H9 (cell line): ENCODE measurements at regions not wholly inside any gene's neighbourhood (a gene's known extent, or its start where the extent isn't known, plus 50 kb on each side); places are given as distances from the start of the nearest gene placed in this dataset.

ENCODE experiments used
- DNase-seq: peaks from one replicate; pipeline ENCODE4 v3.0.0-alpha.2; 2017
- H2AFZ ChIP-seq: one replicate; pipeline ENCODE4 v1.6.1; 2013; ENCODE audit warnings: mild to moderate bottlenecking, low read length, control low read depth, moderate library complexity
- H2AK5ac ChIP-seq: 2 replicates; pipeline ENCODE4 v1.6.1; 2013; ENCODE audit warnings: low read length, control low read depth, mixed read lengths; ENCODE audit not compliant: insufficient read length
- H2BK120ac ChIP-seq: one replicate; pipeline ENCODE4 v1.6.1; 2013; ENCODE audit warnings: low read depth, mild to moderate bottlenecking, low read length, control low read depth, inconsistent platforms; ENCODE audit not compliant: poor library complexity, severe bottlenecking
- H2BK12ac ChIP-seq: 2 replicates; pipeline ENCODE4 v1.6.1; 2013; ENCODE audit warnings: low read length, control low read depth, mixed read lengths, low read depth; ENCODE audit not compliant: insufficient read length
- H2BK15ac ChIP-seq: 2 replicates; pipeline ENCODE4 v1.6.1; 2013; ENCODE audit warnings: low read depth, low read length, control low read depth
- H2BK20ac ChIP-seq: one replicate; pipeline ENCODE4 v1.6.1; 2013; ENCODE audit warnings: low read depth, mild to moderate bottlenecking, low read length, control low read depth, inconsistent platforms; ENCODE audit not compliant: poor library complexity, severe bottlenecking
- H2BK5ac ChIP-seq: 2 replicates; pipeline ENCODE4 v1.6.1; 2013; ENCODE audit warnings: low read length, control low read depth, mixed read lengths; ENCODE audit not compliant: insufficient read length
- H3K14ac ChIP-seq: 2 replicates; pipeline ENCODE4 v1.6.1; 2013; ENCODE audit warnings: low read length, control low read depth; ENCODE audit not compliant: insufficient read depth
- H3K18ac ChIP-seq: 2 replicates; pipeline ENCODE4 v1.6.1; 2013; ENCODE audit warnings: low read depth, mild to moderate bottlenecking, mixed read lengths, low read length, control low read depth; ENCODE audit not compliant: insufficient read length
- H3K23ac ChIP-seq: 2 replicates; pipeline ENCODE4 v1.6.1; 2013; ENCODE audit warnings: low read length, control low read depth, mixed read lengths, low read depth; ENCODE audit not compliant: insufficient read length
- H3K23me2 ChIP-seq: 2 replicates; pipeline ENCODE4 v1.6.1; 2013; ENCODE audit warnings: low read depth, mild to moderate bottlenecking, mixed read lengths, low read length, control low read depth; ENCODE audit not compliant: insufficient read length, poor library complexity, severe bottlenecking
- H3K27ac ChIP-seq: 2 replicates; pipeline ENCODE4 v1.5.1; 2013; ENCODE audit warnings: low read length, control low read depth, mixed read lengths, low read depth; ENCODE audit not compliant: insufficient read length
- H3K27me3 ChIP-seq: 2 replicates; pipeline ENCODE4 v1.6.1; 2013; ENCODE audit warnings: low read length, control low read depth, inconsistent platforms; ENCODE audit not compliant: insufficient read depth
- H3K4ac ChIP-seq: 2 replicates; pipeline ENCODE4 v1.6.1; 2013; ENCODE audit warnings: low read depth, mild to moderate bottlenecking, control low read depth, inconsistent platforms, low read length, moderate library complexity
- H3K4me1 ChIP-seq: 2 replicates; pipeline ENCODE4 v1.6.1; 2013; ENCODE audit warnings: low read length, control low read depth, inconsistent platforms; ENCODE audit not compliant: insufficient read depth
- H3K4me2 ChIP-seq: 2 replicates; pipeline ENCODE4 v1.6.1; 2013; ENCODE audit warnings: low read length, control low read depth, mixed read lengths; ENCODE audit not compliant: insufficient read length, insufficient read depth
- H3K56ac ChIP-seq: 2 replicates; pipeline ENCODE4 v1.6.1; 2013; ENCODE audit warnings: low read depth, mild to moderate bottlenecking, mixed read lengths, low read length, control low read depth; ENCODE audit not compliant: insufficient read length
- H3K79me1 ChIP-seq: 2 replicates; pipeline ENCODE4 v1.6.1; 2013; ENCODE audit warnings: low read depth, mild to moderate bottlenecking, moderate library complexity, low read length, control low read depth, inconsistent platforms; ENCODE audit not compliant: insufficient read depth, poor library complexity, severe bottlenecking
- H3K79me2 ChIP-seq: 2 replicates; pipeline ENCODE4 v1.6.1; 2013; ENCODE audit warnings: low read length, control low read depth, inconsistent platforms; ENCODE audit not compliant: insufficient read depth
- H3K9ac ChIP-seq: 2 replicates; pipeline ENCODE4 v1.6.1; 2013; ENCODE audit warnings: low read length, control low read depth, mixed read lengths; ENCODE audit not compliant: insufficient read length; ENCODE audit errors: extremely low read depth
- H3K9me3 ChIP-seq: one replicate; pipeline ENCODE4 v1.6.1; 2013; ENCODE audit warnings: low read depth, low read length, inconsistent platforms; ENCODE audit not compliant: control insufficient read depth
- H3T11ph ChIP-seq: one replicate; pipeline ENCODE4 v1.6.1; 2013; ENCODE audit warnings: mild to moderate bottlenecking, low read length, control low read depth, inconsistent platforms
- H4K20me1 ChIP-seq: one replicate; pipeline ENCODE4 v1.6.1; 2013; ENCODE audit not compliant: control insufficient read depth, insufficient read length, insufficient read depth
- H4K5ac ChIP-seq: 2 replicates; pipeline ENCODE4 v1.6.1; 2013; ENCODE audit warnings: low read depth, mild to moderate bottlenecking, mixed read lengths, low read length, control low read depth; ENCODE audit not compliant: insufficient read length
- H4K8ac ChIP-seq: replicated peaks from 2 replicates; pipeline ENCODE4 v1.6.1; 2013; ENCODE audit warnings: low read length, control low read depth, mixed read lengths, low read depth; ENCODE audit not compliant: insufficient read length
- H4K91ac ChIP-seq: 2 replicates; pipeline ENCODE4 v1.6.1; 2013; ENCODE audit warnings: low read depth, mild to moderate bottlenecking, moderate library complexity, mixed read lengths, low read length, control low read depth; ENCODE audit not compliant: insufficient read length
- H3K27ac Mint-ChIP-seq, 3 experiments: 2 replicates in 2 of 3; 3 replicates in 1 of 3; pipeline ENCODE4 v1.8.0; 2020 to 2021; ENCODE audit warnings: mixed read lengths in 3 of 3, mild to moderate bottlenecking in 1 of 3, moderate library complexity in 1 of 3
- H3K27me3 Mint-ChIP-seq: 2 replicates; pipeline ENCODE4 v1.8.0; 2021; ENCODE audit warnings: low read depth, mild to moderate bottlenecking, moderate library complexity, mixed read lengths
- H3K36me3 Mint-ChIP-seq, 3 experiments: 2 replicates in 2 of 3; 3 replicates in 1 of 3; pipeline ENCODE4 v1.8.0; 2020 to 2021; ENCODE audit warnings: low read depth in 3 of 3, mixed read lengths in 3 of 3; ENCODE audit not compliant: insufficient read depth in 1 of 3
- H3K4me1 Mint-ChIP-seq, 2 experiments: 2 replicates each; pipeline ENCODE4 v1.8.0; 2020; ENCODE audit warnings: mixed read lengths in 2 of 2
- H3K4me3 Mint-ChIP-seq, 2 experiments: 2 replicates in 1 of 2; 3 replicates in 1 of 2; pipeline ENCODE4 v1.8.0; 2020 to 2021; ENCODE audit warnings: mild to moderate bottlenecking in 2 of 2, mixed read lengths in 2 of 2, moderate library complexity in 1 of 2
- H3K9me3 Mint-ChIP-seq, 2 experiments: 2 replicates in 1 of 2; 3 replicates in 1 of 2; pipeline ENCODE4 v1.8.0; 2020; ENCODE audit warnings: mild to moderate bottlenecking in 2 of 2, mixed read lengths in 2 of 2, moderate library complexity in 1 of 2
- CTCF ChIP-seq: fragments of 200-600 bp; sonication (generic); conservative IDR thresholded peaks from 3 replicates; pipeline ENCODE4 v1.8.0; 2021; ENCODE audit warnings: antibody characterized with exemption, mild to moderate bottlenecking
- WGBS: extraction: QIAGEN DNeasy Blood & Tissue Kit; methylation state at CpG from one replicate; pipeline ENCODE4 v1.1.7; 2013; ENCODE audit warnings: missing lambda C conversion rate, low lambda C conversion rate, mixed read lengths; ENCODE audit not compliant: insufficient read length; ENCODE audit errors: extremely low coverage; 5-methylcytosine and 5-hydroxymethylcytosine counted together

DNA sequence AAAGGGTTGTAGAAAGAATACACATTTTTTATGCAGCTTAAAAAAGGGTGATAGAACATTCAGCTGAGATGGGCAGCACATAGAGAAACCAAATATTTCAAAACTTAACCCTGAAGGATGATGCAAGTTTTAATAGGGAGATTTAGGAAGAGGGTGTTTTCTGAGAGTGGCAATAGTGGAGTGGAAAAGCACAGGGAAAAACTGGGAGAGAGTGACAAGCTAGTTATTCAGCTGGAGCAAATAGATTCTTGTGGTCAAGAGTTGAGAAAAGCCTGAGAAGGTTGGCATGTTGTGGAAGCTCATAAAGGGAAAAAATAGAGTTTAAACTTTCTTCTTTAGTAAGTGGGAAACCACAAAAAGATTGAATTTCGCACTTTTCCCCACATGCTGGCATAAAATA is 359.6 kb upstream of the PITX2 start:
- no peaks in the 10 kb centered on the region for H3K23me2 ChIP-seq
- no peak overlapping the region for H4K91ac ChIP-seq
- no peaks in the 10 kb centered on the region for H3K79me1 ChIP-seq
- Mint-ChIP-seq H3K36me3 (no peaks in the 10 kb centered on the region), H3K27me3 (no peaks in the 10 kb centered on the region), H3K27ac (no peak overlapping the region), H3K4me1 (no peaks in the 10 kb centered on the region), H3K4me3 (no peak overlapping the region), H3K9me3 (no peaks in the 10 kb centered on the region)
- H3K4me2 ChIP-seq, result no peak overlapping the region
- no peak overlapping the region for H3K9ac ChIP-seq
- TF ChIP-seq CTCF, result no peak
- H3K4ac ChIP-seq, result no peak overlapping the region
- H3K27ac ChIP-seq, result no peak overlapping the region
- no peak overlapping the region for H3K56ac ChIP-seq
- H2BK120ac ChIP-seq, result no peak overlapping the region
- H4K8ac ChIP-seq, result no peak overlapping the region
- H4K20me1 ChIP-seq, result no peaks in the 10 kb centered on the region
- no peaks in the 10 kb centered on the region for H3K79me2 ChIP-seq
- no CpG with 5 or more reads among the region's 1 CpG for whole genome bisulfite sequencing
- H2BK12ac ChIP-seq, result no peak overlapping the region
- no peak overlapping the region for H2AFZ ChIP-seq
- no peak overlapping the region for H3T11ph ChIP-seq
- no peak overlapping the region for H3K18ac ChIP-seq
- H2AK5ac ChIP-seq, result no peak overlapping the region
- no peak for DNase-seq
- no peak overlapping the region for H2BK20ac ChIP-seq
- no peak overlapping the region for H2BK15ac ChIP-seq
- no peak overlapping the region for H4K5ac ChIP-seq
- H2BK5ac ChIP-seq, result no peak overlapping the region
- H3K23ac ChIP-seq, result no peak overlapping the region
- H3K27me3 ChIP-seq, result no peaks in the 10 kb centered on the region
- no peaks in the 10 kb centered on the region for H3K9me3 ChIP-seq
- H3K14ac ChIP-seq, result no peak overlapping the region
- H3K4me1 ChIP-seq, result no peaks in the 10 kb centered on the region
